VCaP (cell line): ENCODE measurements at regions not wholly inside any gene's neighbourhood (a gene's known extent, or its start where the extent isn't known, plus 50 kb on each side); places are given as distances from the start of the nearest gene placed in this dataset.

Experiments used
- H3K27ac ChIP-seq: fragments of 450-650 bp; 2 replicates; pipeline ENCODE4 v1.5.1; 2017
- TF ChIP-seq, protein P1 (sequence below): fragments of 450-650 bp; conservative IDR thresholded peaks from 2 replicates; pipeline ENCODE4 v1.5.1; 2017; ENCODE audit warnings: mild to moderate bottlenecking, moderate library complexity

DNA sequence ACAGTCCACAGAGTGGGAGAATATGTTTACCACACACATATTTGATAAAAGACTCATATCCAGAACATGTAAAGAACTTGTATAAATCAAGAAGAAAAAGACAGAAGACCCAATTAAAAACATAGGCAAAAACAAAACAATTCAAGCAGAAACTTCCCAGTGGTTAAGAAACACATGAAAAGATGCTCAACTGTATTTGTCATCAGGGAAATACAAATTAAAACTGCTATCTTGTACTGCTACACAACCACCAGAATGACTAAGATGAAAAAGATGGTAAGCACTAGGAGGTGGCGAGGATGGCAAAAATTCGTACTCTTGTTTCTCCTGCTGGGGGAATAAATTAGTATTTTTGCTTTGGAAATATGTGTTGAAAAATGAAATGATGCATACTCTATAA is 192.3 kb upstream of the C11orf87 start:
- TF ChIP-seq, protein P1, sequence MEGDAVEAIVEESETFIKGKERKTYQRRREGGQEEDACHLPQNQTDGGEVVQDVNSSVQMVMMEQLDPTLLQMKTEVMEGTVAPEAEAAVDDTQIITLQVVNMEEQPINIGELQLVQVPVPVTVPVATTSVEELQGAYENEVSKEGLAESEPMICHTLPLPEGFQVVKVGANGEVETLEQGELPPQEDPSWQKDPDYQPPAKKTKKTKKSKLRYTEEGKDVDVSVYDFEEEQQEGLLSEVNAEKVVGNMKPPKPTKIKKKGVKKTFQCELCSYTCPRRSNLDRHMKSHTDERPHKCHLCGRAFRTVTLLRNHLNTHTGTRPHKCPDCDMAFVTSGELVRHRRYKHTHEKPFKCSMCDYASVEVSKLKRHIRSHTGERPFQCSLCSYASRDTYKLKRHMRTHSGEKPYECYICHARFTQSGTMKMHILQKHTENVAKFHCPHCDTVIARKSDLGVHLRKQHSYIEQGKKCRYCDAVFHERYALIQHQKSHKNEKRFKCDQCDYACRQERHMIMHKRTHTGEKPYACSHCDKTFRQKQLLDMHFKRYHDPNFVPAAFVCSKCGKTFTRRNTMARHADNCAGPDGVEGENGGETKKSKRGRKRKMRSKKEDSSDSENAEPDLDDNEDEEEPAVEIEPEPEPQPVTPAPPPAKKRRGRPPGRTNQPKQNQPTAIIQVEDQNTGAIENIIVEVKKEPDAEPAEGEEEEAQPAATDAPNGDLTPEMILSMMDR = no peak
- no peak overlapping the region for H3K27ac ChIP-seq

DNA sequence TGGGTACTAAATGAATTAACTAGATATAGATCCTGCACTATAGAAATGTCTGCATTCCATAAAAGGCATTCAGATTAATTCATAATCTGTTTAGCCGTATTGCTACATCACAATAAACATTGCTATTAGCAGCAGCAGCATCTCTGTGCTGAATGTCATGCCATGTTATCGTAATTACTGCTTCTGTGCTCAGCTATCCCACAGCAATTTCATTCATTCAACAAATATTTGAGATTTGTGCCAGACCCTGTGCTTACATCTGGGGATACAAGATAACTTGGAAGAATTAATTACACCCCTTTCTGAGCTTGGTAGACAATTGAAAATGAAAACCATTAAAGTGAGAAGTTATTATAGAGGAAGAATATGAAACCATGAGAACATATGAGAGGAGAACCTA is 185.8 kb upstream of the C11orf87 start:
- TF ChIP-seq, protein P1 = no peak
- no peak overlapping the region for H3K27ac ChIP-seq

DNA sequence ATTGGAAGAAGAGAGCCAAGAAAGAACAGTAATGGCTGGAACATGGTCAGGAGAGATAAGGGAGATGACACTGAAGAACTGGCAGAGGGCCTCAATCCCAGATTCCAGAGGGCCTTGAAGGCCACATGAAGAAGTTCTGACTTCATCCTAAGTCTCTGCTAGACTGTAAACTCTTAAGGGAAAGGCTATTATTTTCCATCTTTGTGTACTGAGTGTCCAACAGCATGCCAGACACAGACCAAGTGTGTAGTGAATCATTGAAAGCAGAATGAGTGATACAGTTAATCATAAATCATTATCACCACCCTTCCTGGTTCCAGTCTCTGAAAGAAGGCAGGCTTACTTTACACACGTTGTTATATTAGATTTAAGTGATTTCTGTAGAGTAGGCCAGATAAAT is 185.3 kb upstream of the C11orf87 start:
- H3K27ac ChIP-seq = no peak overlapping the region
- TF ChIP-seq, protein P1 = no peak

DNA sequence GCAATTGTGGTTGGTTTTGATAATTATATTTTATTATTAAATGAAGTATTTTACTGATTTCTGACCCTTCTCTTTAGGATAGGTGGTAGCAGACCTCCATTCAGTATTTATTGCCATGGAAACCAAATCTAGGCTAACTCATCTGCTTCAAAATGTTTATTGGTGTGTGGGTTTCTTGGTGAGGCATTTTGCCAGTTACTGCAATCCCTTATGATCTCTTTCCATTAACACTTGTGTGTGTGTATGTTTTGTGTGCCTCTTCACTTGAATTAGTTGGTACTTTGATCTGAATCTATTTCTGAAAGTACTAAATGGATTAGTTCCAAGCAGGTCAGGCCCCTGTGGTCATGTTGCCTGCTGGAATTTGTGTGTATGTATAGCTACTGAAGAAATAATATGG is 184.4 kb upstream of the C11orf87 start:
- H3K27ac ChIP-seq = no peak overlapping the region
- TF ChIP-seq, protein P1 = no peak

DNA sequence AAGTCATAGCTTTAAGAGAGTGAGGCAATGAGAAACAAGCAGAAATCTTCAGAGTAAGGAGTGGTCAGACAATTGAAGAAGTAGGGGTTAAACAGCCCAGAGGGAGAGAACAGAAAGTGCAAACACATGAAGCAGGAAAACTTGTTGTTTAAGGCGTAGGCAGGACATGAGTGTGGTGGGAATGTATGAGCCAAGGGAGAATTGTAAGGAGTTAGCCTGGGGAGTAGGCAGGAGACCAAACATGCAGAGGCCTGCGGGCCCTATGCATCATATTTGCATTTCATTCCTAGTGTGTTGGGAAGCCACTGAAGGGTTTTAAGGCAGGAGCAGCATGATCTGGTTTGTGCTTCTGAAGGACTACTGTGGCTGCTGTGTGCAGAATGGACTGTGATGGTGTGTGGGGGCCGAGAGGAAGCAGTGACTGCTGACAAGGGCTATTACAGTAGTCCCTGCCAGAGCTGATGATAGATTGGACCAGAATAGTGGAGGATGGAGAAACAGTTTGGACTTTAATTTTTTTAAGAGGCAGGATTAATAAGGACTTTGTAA is 179.9 kb upstream of the C11orf87 start:
- TF ChIP-seq, protein P1 = no peak
- no peak overlapping the region for H3K27ac ChIP-seq

DNA sequence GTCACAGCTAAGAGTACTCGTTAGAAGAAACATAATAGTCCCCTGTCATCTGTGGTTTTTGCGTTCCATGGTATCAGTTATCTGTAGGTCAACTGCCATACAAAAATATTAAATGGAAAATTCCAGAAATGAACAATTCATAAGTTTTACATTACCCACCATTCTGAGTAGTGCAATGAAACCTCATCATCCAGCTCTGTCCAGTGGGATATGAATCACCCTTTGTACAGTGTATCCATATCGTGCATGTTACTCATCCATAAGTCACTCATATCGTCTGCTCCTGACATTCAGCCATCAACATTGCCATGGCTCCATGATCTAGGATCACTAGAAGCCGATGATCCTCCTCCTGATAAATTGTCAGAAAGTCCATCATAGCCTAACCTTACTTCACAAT is 174.9 kb upstream of the C11orf87 start:
- TF ChIP-seq, protein P1 = no peak
- no peak overlapping the region for H3K27ac ChIP-seq

DNA sequence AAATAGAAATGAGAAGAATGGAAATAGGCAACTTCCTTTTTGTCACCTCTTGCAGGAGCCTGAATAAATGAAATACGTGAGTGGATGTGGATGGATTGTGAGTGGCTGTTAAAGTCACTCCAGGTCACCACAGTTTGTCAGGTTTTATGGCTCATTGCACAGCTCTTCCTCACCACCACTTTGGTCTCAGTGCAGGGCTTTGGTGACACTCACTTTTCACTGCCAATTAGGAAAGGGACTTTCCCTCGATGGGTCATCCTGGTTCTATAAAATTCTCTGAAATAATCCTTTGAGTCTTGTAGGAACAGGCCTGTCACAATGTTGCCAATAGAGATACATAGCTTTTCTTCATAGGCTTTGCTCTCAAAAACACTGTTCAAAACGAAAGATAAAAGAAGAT is 172.4 kb upstream of the C11orf87 start:
- TF ChIP-seq, protein P1 = no peak

More for the DNA sequence above, 172.4 kb upstream of the C11orf87 start:
- no peak overlapping the region for H3K27ac ChIP-seq
